Activated CD4-positive, alpha-beta T cell treated with anti-CD3 and anti-CD28 coated beads, Interleukin-2, Interleukin-6, amounts not matched to agents 100 ng/mL and 50 ng/mL, durations not matched to agents 16 hours and 8 hours (primary cell): ENCODE measurements at regions not wholly inside any gene's neighbourhood (a gene's known extent, or its start where the extent isn't known, plus 50 kb on each side); places are given as distances from the start of the nearest gene placed in this dataset.
"Not testable (repeated sequence)": the region's sequence is repeated elsewhere in the genome, so short reads cannot be mapped to it uniquely, and the experiment has no call there.

ENCODE experiments used
- DNase-seq: peaks from one replicate; pipeline ENCODE4 v3.0.0-alpha.2; 2020

DNA sequence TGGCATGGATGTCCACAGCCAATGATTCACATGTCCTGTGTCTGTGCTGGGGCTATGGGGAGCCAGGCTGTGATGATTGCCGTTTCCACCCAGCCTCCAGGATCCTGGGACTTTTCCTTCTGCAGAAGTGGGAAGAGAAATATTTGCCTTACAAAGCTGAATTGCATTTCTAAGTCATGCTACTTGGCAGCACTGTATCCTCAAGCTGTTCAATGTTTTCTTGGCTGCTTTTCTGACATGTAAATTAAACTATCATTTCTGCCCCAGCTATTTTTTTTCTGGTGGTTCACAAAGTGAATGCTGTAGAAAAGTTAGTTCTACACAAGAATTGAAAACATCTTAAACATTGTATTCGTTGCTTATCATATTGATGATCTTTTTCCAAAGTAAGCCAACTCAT is 51.9 kb upstream of the TCERG1L start:
- DNase-seq, result no peak

DNA sequence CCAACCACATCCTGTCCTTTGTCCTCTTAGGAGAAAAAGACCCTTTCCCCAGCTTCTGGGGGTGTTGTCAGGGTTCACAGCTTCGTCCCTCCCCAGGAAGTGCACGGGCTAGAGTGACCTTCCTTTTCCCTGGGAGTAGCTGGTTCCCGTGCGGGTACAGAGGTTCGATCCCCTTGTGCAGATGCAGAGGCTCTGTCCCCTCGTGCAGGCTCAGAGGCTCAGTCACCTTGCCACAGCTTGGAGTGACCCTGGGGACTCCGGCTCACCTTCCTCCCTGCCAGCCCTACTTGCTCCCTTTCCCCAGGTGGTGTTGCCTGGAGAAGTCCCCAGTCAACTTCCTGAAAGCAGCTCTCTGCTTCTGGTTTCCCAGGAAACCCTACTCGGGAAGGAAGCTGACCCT is 60.0 kb upstream of the TCERG1L start:
- no peak for DNase-seq

DNA sequence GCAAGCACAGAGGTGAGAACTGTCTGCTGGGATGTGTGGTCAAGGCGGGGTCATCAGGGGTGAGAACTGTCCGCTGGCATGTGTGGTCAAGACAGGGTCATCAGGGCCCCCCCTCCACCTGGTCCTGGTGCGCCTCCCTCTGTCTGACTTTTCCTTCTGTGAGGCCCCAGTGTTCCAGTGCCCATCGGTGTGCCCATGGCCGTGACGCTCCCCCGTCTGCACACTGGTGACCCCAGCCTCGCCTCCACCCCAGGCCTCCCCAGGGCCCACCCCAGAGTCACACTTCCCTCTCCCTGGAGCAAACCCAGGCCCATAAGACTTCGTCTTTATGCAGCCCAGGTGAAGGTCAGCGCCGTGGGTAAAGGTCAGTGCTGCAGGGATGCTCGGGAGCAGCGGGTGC is 70.1 kb upstream of the TCERG1L start:
- no peak for DNase-seq

DNA sequence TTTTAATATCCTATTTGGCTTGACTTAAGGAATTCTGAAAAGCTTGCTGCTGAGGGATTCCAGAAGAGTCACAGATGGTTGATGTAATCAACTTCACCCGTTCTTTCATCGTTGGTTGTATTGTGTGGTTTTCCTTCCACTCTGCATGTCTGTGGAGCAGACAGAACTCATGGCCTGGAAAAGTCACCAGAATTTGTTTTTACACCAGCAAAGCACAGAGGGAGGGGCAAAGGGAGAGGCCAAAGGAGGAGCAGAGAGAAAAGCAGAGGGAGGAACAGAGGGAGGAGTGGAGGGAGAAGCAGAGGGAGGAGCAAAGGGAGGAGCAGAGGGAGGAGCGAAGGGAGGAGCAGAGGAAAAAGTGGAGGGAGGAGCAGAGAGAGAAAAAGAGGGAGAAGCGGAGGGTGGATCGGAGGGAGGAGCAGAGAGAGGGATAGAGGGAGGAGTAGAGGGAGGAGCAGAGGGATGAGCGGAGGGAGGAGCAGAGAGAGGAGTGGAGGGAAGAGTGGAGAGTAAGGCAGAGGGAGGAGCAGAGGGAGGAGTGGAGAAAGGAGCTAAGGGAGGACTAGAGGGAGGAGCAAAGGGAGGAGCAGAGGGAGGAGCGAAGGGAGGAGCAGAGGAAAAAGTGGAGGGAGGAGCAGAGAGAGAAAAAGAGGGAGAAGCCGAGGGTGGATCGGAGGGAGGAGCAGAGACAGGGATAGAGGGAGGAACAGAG is 73.8 kb upstream of the TCERG1L start:
- not testable (repeated sequence) for DNase-seq

DNA sequence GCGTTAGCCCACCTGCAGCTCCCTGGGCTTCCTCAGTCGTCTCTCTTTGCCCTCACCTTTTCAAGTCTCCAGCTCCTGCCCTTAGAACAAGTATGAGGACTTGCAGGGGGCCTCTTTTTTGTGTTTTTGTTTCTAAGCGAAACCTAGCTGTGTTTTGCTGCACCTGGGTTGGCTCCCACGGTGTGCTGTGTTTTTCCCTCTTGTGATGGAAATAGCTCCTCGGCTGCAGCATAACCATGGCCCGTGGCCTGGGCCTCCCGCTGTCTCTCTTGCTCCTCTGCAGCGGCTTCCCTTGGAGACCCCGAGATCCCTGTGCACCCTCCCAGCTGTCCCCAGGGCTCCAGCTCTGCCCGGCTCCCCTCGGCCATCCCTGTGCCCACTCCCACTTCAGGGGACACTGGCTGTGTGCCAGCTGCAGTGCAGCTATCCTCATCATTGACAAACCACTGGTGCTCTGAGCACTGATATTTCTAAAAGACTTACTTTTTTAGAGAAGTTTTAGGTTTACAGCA is 75.6 kb upstream of the TCERG1L start:
- DNase-seq, result no peak

DNA sequence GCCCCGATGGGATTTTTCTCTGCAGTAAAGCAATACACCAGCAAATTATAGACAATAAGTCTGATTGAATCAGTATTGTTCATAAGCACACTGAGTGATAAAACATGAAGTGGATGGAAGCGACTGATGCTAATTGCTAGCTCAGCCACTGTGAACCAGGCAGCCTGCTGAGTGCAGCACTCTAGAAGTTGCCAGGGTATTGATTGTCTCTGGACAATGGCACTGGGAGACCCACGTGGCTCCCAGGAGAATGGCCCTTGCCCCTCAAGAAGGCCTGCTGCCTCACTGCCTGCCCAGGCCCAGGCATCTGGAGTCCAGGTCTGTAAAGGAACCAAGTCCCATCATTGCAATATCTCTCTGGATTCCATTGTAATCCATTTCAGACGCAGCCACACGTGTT is 80.4 kb upstream of the TCERG1L start:
- no peak for DNase-seq

DNA sequence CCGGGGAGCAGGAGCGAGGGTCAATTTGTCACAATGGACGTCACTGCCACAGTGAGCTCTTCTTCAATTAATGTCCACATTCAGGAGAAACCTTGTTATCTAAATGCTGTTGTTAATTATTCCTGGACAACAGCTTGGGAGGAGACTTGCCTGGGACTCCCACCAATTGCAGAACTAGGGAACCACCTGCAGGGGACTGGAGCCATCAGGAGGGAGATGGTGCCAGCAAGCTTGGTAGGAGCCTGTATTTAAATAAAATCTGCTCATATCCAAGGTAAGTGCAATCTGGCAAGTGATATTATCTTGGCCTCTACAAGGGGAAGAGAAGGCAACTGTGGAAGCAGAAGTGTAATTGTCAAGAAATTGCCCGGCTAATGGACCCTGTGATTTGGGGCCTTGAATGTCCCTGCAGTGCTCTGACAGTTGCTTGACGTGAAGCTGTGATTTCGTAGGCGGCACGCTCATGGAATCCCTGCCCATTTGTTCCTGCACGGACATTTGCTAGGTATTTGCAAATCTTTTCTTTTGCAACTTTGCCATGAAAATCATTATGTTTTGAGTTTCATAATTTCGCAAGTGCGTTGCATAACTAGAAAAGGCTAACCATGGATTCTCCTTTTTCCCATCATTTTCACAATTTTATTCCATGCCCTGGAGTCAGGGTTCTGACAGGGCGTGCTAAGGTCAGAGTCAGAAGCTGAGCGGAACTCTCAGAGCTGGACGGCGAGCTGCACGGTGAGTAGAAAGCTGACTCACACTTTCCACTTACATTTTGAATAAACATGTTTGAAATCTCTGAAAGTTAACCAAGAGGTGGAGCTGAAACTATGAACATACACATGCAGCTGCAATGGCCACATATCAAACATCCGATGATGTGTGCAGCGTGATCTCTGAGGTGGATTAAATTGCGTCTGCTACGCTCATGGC is 84.9 kb upstream of the TCERG1L start:
- DNase-seq, result no peak

DNA sequence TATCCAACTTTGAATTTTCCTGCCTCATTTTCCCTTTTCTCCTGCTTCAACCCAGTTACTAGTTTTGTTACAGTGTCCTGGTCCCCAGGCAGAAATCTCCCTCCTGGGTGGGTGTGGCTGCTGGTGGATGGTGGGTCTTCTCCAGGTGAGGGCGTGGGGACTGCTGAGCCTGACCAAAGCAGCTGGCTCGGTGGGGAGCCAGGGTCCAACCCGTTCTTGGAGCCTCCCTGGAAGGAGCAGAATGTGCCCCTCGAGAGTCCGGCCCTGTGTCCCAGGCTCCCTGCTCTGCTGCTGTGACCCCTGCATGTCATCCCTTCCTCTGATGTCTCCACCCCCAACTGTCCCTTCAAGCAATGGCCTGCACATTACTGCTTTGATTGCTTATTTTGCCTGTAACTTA is 86.6 kb upstream of the TCERG1L start:
- no peak for DNase-seq

DNA sequence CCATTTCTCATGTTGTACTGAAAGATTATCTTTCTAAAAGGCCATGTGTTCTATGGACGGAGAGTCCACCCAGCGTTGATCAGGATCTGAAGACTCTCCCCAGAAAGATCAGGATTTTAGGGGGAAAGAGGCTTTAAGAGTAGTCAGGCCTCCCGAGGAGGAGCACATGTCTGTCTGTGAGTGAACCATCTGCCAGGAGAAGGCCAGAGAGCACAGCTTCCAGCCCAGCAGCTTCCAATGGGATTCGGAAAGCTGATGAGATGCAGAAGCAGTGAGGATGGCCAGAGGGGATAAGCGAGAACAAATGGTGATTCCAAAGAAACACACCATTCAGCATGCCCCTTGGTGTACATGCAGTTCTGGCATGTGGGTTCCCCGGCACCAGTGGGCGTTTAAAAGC is 88.5 kb upstream of the TCERG1L start:
- DNase-seq, result no peak

DNA sequence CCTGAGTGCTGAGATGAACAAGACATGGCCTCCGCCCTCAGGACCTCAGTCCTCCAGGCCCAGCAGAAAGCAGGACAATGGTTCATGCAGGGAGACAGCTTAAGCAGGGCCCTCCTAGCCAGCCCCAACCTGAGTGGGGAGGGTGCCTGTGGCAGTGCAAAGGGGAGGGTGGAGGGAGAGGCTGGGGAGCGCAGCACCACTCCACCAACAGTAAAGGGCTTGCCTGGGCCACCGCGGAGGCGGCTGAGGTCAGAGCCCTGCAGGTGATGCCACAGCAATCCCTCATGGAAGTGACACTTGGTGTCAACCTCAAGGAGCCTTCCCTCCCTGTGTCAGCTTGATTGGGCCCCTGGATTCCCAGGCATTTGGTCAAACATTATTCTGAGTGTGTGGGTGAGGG is 89.0 kb upstream of the TCERG1L start:
- DNase-seq, result no peak

DNA sequence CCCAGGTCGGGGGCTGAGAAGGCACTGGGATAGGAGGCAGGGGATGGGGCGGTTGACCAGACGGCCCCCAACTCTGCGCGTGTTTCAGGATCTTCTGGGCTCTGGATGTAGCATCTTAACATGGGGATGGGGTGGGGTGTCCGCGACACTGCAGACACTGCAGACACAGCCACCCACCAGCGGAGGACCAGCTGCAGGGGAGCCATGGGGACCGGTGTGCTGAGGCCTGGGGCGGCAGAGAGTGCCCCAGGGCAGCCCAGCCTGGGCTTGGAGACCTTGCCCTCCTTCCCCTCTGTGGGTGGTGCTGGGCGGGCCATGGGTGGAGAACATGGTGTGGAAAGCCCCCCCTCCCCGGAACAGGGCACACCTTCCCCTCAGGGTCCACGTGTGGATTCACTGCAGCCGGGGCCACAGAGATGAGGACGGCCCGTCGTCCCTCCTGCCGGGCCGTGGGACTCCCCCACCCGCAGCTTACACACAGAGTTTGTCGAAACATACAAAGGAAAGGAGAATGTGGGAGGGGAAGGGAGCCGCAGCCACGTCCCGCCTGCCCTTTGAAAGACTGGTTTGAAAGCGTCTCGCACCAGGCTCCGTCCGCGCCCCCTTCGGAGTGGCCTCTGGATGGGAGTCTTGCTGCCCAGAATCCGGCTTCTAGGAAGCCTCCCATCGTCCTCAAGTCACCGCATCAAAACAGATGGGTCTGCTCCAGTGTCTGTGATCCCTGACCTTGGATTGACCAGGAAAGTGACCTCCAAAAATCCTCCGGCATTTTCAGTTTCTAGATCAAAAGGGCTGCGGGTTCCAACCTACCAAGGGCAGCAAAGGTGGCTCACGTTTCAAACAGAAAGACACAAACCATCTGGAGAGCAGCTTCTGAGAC is 91.5 kb upstream of the TCERG1L start:
- no peak for DNase-seq

DNA sequence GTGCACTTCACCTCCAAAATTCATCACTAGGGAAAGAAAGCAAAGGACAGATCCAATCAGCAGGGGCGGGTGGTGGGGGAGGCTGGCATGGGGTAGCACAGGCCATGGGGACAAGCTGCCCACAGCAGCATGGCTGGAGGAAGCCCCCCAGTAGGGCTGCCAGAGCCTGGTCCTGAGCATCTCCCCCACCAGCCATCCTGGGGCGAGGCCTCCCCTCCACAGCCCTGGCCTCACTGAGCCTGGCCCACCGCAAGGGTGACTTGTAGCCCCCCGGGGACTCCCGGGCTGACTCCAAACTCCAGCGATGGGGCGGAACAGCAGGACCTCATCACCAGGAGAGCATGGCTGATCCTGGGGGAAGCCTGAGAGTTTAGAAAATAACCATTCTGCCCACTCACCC is 92.4 kb upstream of the TCERG1L start:
- no peak for DNase-seq

DNA sequence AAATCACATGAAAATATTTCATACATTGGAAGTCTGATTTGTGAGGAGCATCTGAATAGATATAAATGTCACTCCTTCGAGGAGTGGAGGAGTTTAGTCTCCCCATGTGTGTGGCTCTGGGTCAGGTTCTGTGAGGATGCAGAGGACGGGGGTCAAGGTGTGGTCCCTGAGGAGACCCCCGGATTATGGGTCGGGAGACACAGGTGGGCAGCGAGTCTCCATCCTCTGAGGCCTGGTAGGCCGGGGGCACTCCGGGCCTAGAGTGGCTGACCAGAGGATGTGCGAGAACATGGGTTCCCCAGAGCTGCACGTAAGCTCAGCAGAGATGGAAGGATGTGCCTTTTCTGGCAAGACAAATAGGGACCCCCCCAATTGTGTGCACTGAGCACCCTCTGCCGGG is 93.4 kb upstream of the TCERG1L start:
- no peak for DNase-seq

DNA sequence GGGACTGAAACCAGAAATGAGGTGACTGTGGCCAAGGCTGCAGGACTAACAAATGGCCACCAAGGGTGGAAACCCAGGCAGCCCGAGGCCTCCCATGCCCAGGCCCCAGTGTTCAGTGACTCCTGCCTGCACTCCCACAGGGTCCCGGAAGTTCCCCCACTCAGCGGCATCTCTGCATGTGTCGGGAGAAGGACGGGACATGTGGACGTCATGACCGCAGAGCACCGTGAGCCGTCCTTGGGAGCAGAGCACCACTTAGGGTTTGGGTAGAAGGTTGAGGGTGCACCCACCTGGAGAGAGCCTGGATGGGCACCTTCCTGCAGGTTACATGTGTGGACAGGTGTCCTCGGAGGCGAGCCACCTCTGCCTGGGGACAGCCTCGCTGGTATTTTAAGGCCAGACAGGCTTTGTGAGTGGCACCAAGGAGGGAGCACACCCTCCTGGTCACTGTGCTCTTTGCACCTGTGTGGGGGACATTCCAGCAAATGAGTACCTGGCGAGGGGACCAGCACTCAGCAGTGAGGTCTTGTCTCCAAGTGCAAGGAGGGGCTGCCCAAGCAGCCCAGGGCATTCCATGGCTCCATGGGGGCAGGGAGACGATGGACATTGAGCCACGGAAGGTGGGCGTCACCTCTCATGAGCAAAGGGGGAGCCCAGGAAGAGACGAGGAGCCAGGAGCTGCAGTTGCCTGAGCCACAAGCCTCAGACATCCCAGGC is 95.3 kb upstream of the TCERG1L start:
- DNase-seq, result no peak

DNA sequence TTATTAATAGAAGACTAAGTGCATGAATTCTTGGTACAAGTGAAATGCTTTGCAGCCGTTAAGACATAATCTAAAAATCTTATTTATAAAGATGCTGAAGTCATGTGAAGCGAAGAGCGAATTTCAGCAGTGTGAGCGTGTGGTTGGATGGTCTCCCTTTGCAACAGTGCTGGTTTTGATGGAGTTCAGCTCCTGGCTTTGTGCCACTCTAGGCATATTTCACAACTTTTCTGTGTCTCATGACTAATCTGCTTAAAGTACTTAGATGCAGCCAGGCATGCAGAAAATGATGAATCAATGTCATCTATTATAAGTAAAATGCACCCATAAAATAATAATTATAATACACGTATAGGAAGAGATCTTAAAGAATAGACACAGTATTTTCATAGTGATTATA is 107.2 kb upstream of the TCERG1L start:
- no peak for DNase-seq

DNA sequence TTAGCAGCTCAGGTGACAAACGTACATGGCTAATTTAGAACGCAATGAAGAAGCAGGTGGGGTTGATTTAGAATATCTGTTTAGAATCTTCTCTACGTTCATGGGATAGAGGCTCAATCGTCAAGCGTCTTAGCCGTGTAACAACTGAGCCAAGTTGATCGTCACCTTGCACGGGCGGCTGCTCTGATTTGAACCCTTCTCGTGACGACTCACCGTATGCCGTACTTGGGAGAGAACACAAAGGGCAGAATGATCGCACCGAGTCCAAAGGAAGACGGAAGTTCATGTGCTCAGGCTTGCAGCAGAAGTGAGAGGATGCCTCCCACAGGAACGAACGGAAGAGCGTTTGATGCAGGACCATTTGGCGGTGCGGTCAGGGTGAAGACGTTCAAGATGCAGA is 108.3 kb upstream of the TCERG1L start:
- no peak for DNase-seq

DNA sequence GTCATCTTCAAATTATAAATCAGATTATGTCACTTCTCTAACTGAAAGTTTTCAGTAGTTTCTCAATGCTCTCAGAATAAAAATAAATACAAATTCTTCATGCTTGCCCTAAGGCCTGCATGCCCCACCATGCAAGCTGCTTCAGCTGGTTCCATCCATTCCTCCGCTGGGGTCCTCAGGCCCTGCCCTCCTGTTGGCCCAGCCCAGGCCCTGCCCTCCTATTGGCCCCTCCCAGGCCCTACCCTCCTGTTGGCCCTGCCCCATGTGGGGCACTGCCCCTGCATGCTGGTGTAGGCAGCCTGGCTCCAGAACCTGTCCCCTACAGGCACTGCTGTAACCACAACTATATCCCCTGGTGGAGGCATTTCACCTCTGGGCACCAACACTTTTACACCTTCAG is 109.3 kb upstream of the TCERG1L start:
- DNase-seq, result no peak

DNA sequence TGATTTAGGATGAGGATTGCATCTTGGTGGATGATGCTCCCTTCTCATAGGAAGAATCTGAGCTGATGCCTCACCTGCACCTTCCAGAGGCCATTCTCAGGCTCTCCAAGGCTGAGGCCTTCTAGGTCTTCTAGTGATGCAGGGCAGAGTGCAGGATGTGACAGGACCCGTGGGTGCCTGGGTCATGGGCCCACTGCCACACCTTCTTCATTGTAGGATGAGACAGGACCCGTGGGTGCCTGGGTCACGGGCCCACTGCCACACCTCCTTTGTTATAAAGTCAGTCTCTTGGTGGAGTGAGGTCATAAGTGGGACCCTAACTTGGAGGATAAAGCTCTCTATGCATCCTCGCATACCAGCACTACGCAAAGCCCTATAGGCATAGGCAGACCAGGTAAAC is 109.9 kb upstream of the TCERG1L start:
- DNase-seq, result no peak

DNA sequence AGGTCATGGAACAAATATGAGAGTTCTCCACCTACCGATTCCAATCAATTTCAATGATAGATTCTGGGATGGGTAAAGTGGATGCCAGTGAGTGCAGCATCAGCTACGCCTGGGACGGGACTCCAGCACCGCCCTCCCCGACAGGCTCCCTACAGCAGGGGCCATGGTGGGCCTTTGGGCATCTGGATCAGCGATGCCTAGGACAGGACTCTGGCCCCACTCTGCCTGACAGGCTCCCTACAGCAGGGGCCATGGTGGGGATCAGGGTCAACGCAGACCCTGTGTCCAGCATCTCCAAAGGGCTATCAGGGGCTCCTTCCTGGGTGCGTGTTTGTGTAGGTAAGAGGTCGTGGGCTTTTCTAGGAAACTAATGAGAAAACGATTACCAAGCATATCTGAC is 111.2 kb upstream of the TCERG1L start:
- DNase-seq, result no peak

DNA sequence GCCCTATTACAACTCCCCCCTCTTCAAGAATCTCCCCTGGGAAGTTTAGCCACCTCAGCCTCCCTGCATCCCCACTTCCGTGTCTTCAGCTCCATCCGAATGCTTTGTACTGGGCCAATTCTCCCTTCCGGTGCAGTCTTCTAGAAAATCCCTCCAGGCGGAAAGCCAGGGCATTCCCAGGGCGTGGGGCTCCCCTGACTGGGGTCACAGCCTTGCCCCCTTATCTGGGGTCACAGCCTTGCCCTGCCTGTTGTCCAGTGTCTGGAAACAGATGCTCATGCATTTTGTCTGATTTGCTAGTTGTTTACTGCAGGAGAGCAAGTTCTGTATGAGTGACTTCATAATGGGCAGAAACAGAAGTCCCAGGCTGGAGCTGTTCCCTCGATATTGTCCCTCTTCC is 112.5 kb upstream of the TCERG1L start:
- no peak for DNase-seq

DNA sequence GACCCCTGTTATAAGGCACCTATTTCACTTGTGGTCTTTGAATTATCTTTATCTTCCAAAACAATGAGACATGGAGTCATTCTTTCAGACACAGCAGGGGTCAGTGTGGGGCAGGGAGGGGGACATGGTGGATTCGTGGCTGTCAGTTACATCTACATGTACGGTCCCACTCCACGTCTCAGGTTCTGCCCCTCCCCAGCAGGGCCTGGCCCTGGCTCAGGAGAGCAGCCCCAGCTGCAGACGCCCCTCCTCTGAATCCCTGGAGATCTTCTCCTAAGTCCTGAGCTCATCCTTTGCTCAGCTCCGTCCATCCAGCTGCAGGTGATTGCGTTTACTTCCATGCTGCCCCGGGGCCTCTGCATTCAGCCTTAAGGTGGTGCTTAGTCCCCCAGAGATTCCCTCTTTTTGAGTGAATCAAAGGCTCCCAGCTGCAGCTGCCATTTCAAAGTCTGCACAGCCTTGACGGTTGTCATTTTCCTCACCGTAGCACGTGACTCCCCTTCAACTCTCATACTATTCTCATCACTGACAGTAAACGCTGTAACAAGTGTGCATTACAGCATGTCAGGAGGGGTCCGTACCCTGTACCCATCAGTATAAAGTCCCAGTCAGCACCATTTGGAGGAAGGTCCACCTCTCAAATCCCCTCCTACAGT is 113.4 kb upstream of the TCERG1L start:
- DNase-seq, result no peak
